GM12891 (cell line): ENCODE measurements at regions not wholly inside any gene's neighbourhood (a gene's known extent, or its start where the extent isn't known, plus 50 kb on each side); places are given as distances from the start of the nearest gene placed in this dataset.

Source experiments
- DNase-seq: peaks from one replicate; pipeline ENCODE4 v3.0.0; 2011; ENCODE audit warnings: low spot score; ENCODE audit not compliant: insufficient read length
- FAIRE-seq: peaks from 2 replicates; lab custom pipeline; 2011; peaks lifted over from hg19 to GRCh38; lab: Jason Lieb, UNC
- PAX5 ChIP-seq: IDR thresholded peaks from 2 replicates; pipeline ENCODE4 v1.6.1; 2011; ENCODE audit warnings: low read length, moderate library complexity, mild to moderate bottlenecking; ENCODE audit not compliant: insufficient read depth, severe bottlenecking
- POLR2A ChIP-seq: IDR thresholded peaks from 2 replicates; pipeline ENCODE4 v1.6.1; 2011; ENCODE audit warnings: low read depth, low read length, control low read depth
- POLR2AphosphoS5 ChIP-seq: IDR thresholded peaks from 2 replicates; pipeline ENCODE4 v1.6.1; 2011; ENCODE audit warnings: low read depth, low read length, control low read depth
- POU2F2 ChIP-seq: IDR thresholded peaks from 2 replicates; pipeline ENCODE4 v1.6.1; 2011; ENCODE audit warnings: low read depth, mild to moderate bottlenecking, control low read depth, low read length, moderate library complexity
- SPI1 ChIP-seq: IDR thresholded peaks from 2 replicates; pipeline ENCODE4 v1.6.1; 2011; ENCODE audit warnings: low read depth, low read length, control low read depth
- TAF1 ChIP-seq: IDR thresholded peaks from 2 replicates; pipeline ENCODE4 v1.6.1; 2011; ENCODE audit warnings: low read depth, low read length, control low read depth

- TF ChIP-seq TAF1 (no peak), POLR2A (no peak), POU2F2 (no peak), SPI1 (no peak), POLR2AphosphoS5 (no peak), PAX5 (no peak)
- FAIRE-seq = no peak
- no peak for DNase-seq
These were observed 1377.8 kb upstream of the CITED2 start for GRCh38 chr6:140752234-140752633.

- DNase-seq (no peak), FAIRE-seq (no peak)
- TF ChIP-seq SPI1 = no peak
- TF ChIP-seq PAX5 = no peak
- no peak for TF ChIP-seq TAF1
- no peak for TF ChIP-seq POLR2A
- TF ChIP-seq POLR2AphosphoS5 = no peak
- TF ChIP-seq POU2F2 = no peak
These were observed 1372.7 kb upstream of the CITED2 start for GRCh38 chr6:140747114-140747513.

DNA sequence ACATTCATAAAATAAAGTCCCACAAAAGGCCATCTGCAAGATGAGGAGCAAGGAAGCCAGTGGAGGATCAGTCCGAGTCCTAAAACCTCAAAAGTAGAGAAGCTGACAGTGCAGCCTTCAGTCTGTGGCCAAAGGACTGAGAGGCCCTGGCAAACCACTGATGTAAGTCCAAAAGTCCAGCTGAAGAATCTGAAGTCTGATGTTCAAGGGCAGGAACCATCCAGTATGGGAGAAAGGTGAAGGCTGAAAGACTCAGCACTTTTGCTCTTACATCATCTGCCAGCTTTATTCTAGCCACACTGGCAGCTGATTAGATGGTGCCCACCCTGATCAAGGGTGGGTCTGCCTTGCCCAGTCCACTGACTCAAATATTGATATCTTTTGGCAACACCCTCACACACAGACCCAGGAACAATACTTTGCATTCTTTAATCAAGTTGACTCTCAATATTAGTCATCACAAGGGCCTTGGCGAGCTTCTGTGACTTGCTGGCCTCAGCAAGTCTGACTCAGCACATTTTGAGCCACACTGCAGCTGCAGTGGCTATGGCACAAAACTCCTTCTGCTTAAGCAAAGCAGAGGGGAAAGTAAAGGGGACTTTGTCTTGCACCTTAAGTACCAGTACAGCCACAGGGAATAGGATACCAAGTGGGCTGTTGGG is 1370.3 kb upstream of the CITED2 start:
- TF ChIP-seq PAX5 = no peak
- no peak for TF ChIP-seq SPI1
- TF ChIP-seq POLR2A = no peak
- FAIRE-seq = no peak
- no peak for DNase-seq

DNA sequence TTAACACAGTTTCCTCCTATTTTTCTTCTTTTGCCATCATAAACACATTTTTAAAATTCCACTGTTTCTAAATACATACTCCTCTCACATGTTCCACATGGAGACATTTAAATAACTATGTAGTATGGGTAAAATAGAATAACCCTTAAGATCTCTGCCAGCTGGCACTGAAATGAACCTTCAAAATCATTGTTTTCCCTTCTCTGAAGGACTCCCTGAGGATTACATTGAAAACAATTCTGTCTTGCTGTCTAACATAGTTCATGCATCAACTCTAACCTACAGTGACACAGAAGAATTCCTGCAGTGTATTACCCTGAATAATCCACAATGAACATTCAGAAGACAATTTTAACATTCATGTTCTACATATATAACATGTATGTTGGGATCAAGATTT is 1361.8 kb upstream of the CITED2 start:
- DNase-seq (no peak), FAIRE-seq (no peak)
- TF ChIP-seq SPI1 = no peak
- no peak for TF ChIP-seq TAF1
- TF ChIP-seq POLR2A = no peak
- TF ChIP-seq POLR2AphosphoS5 = no peak
- no peak for TF ChIP-seq POU2F2
- TF ChIP-seq PAX5 = no peak

- DNase-seq = no peak
- TF ChIP-seq POLR2A (no peak), PAX5 (no peak), POLR2AphosphoS5 (no peak), SPI1 (no peak), TAF1 (no peak), POU2F2 (no peak)
- no peak for FAIRE-seq
These were observed 1358.5 kb upstream of the CITED2 start for GRCh38 chr6:140732991-140733390.

DNA sequence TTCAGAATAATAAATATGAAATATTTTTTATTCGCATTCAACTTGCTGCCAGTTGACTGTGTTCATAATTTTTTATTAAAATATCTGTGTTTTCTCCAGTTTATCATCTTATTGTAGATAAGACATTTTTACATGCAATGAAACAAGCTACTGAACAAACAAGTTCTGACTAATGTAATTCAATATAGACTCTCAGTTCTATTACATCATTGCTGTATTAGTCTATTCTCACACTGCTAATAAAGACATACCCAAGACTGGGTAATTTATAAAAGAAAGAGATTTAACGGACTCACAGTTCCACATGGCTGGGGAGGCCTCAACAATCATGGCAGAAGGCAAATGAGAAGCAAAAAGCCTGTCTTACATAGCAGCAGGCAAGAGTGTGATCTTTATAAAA is 1357.7 kb upstream of the CITED2 start:
- DNase-seq = no peak
- no peak for FAIRE-seq
- no peak for TF ChIP-seq SPI1
- TF ChIP-seq POLR2A = no peak
- no peak for TF ChIP-seq POLR2AphosphoS5
- no peak for TF ChIP-seq PAX5
- no peak for TF ChIP-seq POU2F2
- no peak for TF ChIP-seq TAF1

DNA sequence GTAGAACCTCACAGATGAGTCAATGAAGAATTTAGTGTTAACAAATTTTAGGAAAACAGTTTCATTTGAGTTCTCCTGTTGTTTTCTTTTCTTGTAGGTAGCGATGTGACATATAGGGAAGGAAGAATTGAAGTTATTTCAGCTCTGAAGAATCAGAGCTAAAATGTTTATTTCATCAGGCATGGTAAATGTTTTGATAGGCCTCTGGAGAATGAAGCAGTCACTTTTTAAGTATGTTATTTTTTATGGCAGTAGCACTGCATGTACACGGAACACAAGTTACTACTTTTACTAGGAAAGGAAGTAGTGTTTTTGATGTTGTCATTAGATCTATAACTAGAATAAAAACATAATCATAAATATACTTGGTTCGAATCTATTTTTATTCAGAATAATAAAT is 1357.3 kb upstream of the CITED2 start:
- FAIRE-seq (no peak), DNase-seq (no peak)
- no peak for TF ChIP-seq POLR2AphosphoS5
- TF ChIP-seq POLR2A = no peak
- TF ChIP-seq SPI1 = no peak
- TF ChIP-seq POU2F2 = no peak

GRCh38 chr6:140729521-140729920 is 1355.1 kb upstream of the CITED2 start:
- no peak for TF ChIP-seq POLR2A
- TF ChIP-seq TAF1 = no peak
- no peak for TF ChIP-seq POU2F2
- TF ChIP-seq SPI1 = no peak
- no peak for DNase-seq
- FAIRE-seq = no peak

GRCh38 chr6:140718021-140718420 is 1343.6 kb upstream of the CITED2 start:
- TF ChIP-seq PAX5 = no peak
- no peak for TF ChIP-seq SPI1
- TF ChIP-seq POU2F2 = no peak
- TF ChIP-seq POLR2A = no peak
- no peak for TF ChIP-seq POLR2AphosphoS5
- DNase-seq = no peak
- FAIRE-seq = no peak

GRCh38 chr6:140713495-140713894 is 1339.0 kb upstream of the CITED2 start:
- TF ChIP-seq POLR2AphosphoS5 = no peak
- TF ChIP-seq POLR2A = no peak
- no peak for TF ChIP-seq TAF1
- TF ChIP-seq PAX5 = no peak
- TF ChIP-seq SPI1 = no peak
- no peak for TF ChIP-seq POU2F2
- FAIRE-seq = no peak

More at GRCh38 chr6:140713495-140713894, 1339.0 kb upstream of the CITED2 start:
- DNase-seq = no peak
